HL-60 (cell line): ENCODE measurements at regions not wholly inside any gene's neighbourhood (a gene's known extent, or its start where the extent isn't known, plus 50 kb on each side); places are given as distances from the start of the nearest gene placed in this dataset.

Source experiments
- DNase-seq, 2 experiments: peaks; one replicate each; pipeline ENCODE4 v3.0.0-alpha.2; 2010 to 2020; ENCODE audit warnings: low read depth in 1 of 2, low spot score in 1 of 2
- H3K27ac ChIP-seq: fragments of 250-450 bp; sonication (Bioruptor Pico); replicated peaks from 2 replicates; pipeline ENCODE4 v1.5.1; 2020; ENCODE audit warnings: mild to moderate bottlenecking, moderate library complexity
- H3K27me3 ChIP-seq: fragments of 250-450 bp; sonication (Bioruptor Pico); 2 replicates; pipeline ENCODE4 v1.5.1; 2021; ENCODE audit warnings: mild to moderate bottlenecking, moderate library complexity; ENCODE audit not compliant: insufficient read depth, poor library complexity, severe bottlenecking
- H3K4me3 ChIP-seq: replicated peaks from 2 replicates; pipeline ENCODE4 v1.5.1; 2011; ENCODE audit warnings: mild to moderate bottlenecking, control low read depth, low read length; ENCODE audit not compliant: insufficient read depth
- GABPA ChIP-seq: IDR thresholded peaks from 2 replicates; pipeline ENCODE4 v1.6.1; 2012; ENCODE audit warnings: low read depth
- POLR2AphosphoS5 ChIP-seq: IDR thresholded peaks from 2 replicates; pipeline ENCODE4 v1.6.1; 2012; ENCODE audit warnings: low read depth
- SPI1 ChIP-seq: IDR thresholded peaks from 2 replicates; pipeline ENCODE4 v1.6.1; 2012; ENCODE audit warnings: low read depth, mild to moderate bottlenecking, borderline replicate concordance
- TF ChIP-seq, protein P1 (sequence below): IDR thresholded peaks from 2 replicates; pipeline ENCODE4 v1.6.1; 2012; ENCODE audit warnings: low read depth; ENCODE audit not compliant: insufficient replicate concordance
- TF ChIP-seq, protein P2 (sequence below): IDR thresholded peaks from one replicate; pipeline ENCODE4 v1.5.1; 2011; ENCODE audit warnings: low read length, control low read depth, inconsistent platforms; ENCODE audit not compliant: insufficient read depth

DNA sequence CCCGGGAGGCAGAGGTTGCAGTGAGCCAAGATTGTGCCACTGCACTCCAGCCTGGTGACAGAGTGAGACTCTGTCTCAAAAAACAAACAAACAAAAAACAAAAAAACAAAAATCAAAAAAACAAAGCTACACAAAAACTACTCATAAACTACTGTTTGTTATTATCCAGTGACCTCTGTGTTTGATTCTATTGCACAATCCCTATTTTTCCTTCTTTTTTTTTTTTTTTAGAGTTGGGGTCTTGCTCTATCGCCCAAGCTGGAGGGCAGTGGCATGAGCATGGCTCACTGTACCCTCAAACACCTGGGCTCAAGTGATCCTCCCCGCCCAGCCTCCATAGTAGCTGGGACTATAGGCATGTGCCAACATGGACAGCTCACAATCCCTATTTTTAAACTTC is 92.7 kb downstream of the FAM217A start:
- no peak overlapping the region for H3K27ac ChIP-seq

DNA sequence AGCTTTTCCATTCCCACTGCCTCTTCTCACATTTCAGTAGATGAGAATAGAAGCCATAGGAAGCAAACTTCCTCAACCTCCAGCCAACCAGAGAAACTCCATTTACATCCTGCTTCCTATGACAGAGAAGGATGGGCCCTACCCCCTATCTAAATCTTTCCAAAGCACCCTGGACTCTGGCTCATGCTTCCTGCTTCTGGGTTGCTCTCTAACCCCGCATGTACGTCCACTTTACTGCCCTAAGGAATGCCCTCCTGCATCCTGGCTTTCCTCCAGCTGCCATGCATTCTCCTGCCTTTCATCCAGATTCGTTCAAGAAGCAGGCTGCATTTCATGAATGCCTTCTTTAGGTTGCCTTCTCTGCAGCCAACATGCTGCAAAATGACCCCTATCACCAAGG is 91.9 kb downstream of the FAM217A start:
- no peak for DNase-seq
- Histone ChIP-seq H3K4me3 (no peak overlapping the region), H3K27ac (no peak overlapping the region), H3K27me3 (no peaks in the 10 kb centered on the region)
- TF ChIP-seq, protein P1, sequence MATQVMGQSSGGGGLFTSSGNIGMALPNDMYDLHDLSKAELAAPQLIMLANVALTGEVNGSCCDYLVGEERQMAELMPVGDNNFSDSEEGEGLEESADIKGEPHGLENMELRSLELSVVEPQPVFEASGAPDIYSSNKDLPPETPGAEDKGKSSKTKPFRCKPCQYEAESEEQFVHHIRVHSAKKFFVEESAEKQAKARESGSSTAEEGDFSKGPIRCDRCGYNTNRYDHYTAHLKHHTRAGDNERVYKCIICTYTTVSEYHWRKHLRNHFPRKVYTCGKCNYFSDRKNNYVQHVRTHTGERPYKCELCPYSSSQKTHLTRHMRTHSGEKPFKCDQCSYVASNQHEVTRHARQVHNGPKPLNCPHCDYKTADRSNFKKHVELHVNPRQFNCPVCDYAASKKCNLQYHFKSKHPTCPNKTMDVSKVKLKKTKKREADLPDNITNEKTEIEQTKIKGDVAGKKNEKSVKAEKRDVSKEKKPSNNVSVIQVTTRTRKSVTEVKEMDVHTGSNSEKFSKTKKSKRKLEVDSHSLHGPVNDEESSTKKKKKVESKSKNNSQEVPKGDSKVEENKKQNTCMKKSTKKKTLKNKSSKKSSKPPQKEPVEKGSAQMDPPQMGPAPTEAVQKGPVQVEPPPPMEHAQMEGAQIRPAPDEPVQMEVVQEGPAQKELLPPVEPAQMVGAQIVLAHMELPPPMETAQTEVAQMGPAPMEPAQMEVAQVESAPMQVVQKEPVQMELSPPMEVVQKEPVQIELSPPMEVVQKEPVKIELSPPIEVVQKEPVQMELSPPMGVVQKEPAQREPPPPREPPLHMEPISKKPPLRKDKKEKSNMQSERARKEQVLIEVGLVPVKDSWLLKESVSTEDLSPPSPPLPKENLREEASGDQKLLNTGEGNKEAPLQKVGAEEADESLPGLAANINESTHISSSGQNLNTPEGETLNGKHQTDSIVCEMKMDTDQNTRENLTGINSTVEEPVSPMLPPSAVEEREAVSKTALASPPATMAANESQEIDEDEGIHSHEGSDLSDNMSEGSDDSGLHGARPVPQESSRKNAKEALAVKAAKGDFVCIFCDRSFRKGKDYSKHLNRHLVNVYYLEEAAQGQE, result no peak
- TF ChIP-seq GABPA, result no peak

More for the DNA sequence above, 92.7 kb downstream of the FAM217A start:
- no peaks in the 10 kb centered on the region for H3K27me3 ChIP-seq
- no peak overlapping the region for H3K4me3 ChIP-seq
- DNase-seq, result no peak
- TF ChIP-seq, protein P1, result no peak
- TF ChIP-seq GABPA, result no peak
- TF ChIP-seq, protein P2, sequence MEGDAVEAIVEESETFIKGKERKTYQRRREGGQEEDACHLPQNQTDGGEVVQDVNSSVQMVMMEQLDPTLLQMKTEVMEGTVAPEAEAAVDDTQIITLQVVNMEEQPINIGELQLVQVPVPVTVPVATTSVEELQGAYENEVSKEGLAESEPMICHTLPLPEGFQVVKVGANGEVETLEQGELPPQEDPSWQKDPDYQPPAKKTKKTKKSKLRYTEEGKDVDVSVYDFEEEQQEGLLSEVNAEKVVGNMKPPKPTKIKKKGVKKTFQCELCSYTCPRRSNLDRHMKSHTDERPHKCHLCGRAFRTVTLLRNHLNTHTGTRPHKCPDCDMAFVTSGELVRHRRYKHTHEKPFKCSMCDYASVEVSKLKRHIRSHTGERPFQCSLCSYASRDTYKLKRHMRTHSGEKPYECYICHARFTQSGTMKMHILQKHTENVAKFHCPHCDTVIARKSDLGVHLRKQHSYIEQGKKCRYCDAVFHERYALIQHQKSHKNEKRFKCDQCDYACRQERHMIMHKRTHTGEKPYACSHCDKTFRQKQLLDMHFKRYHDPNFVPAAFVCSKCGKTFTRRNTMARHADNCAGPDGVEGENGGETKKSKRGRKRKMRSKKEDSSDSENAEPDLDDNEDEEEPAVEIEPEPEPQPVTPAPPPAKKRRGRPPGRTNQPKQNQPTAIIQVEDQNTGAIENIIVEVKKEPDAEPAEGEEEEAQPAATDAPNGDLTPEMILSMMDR, result no peak
- TF ChIP-seq POLR2AphosphoS5, result no peak
- TF ChIP-seq SPI1, result no peak

DNA sequence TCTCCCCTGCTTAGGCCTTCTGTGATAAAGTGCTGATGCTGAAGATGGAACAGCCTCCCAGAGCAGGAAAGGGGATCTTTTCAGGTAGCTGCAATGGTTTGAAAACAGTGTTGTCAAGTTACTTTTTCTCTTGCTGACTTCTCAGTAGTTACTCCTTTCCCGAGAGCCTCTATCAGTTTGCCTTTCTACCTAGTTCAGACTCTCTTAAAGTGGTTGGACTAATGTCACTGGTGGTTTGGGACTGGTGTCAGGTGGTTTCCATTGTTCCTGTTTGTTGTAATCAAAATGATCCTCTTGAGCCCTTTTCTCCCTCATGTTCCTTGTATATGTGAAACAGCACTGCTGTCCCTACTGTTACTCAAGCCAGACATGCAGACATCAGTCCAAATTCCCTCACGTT is 91.4 kb downstream of the FAM217A start:
- H3K4me3 ChIP-seq, result no peak overlapping the region
- no peaks in the 10 kb centered on the region for H3K27me3 ChIP-seq
- H3K27ac ChIP-seq, result no peak overlapping the region
- TF ChIP-seq, protein P2, result no peak
- DNase-seq, result no peak

DNA sequence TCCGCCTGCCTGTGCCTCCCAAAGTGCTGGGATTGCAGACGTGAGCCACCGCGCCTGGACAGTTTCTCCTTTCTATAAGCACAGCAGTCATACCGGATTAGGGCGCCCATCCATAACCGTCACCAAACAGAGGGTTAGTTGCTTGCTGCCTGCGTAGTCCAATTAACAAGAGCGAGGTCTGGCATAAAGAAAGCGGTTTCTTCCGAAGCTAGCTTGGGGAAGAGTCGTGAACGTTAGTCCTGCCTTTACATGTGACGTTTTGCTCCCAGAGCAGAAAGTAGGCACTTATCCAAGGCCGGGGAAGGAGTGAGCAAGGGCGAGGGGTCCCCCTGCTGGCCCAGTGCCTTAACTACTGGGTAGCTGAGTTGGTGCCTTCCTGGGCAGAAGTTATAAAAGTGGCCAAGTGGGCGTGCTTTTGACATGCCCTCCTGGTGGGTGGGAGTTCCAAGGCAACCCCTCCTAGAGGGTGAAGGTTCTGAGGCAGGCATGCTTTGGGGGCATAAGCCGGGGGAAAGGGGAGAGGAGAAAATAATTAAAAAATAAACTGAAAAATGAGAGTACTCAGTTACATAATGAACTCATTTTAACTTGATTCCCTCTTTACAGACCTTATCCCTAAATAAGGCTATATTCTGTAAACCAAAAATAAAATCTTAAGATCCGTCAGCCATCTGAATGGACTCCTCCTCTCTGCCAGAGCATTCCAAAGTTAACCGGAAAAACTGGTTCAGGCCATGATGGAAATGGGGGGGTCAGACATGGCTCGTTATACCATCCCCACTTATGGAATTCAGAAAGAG is 88.0 kb downstream of the FAM217A start:
- Histone ChIP-seq H3K27me3 (no peaks in the 10 kb centered on the region), H3K27ac (no peak overlapping the region), H3K4me3 (no peak overlapping the region)
- DNase-seq, result peak; percentile 47 to 80
- TF ChIP-seq, protein P2, result peak; percentile 79
- no peak for TF ChIP-seq SPI1
